Stimulated activated CD4-positive, alpha-beta T cell treated with anti-CD3 and anti-CD28 coated beads, Interleukin-15, amount 100 ng/mL, for 24 hours (primary cell): ENCODE measurements at regions not wholly inside any gene's neighbourhood (a gene's known extent, or its start where the extent isn't known, plus 50 kb on each side); places are given as distances from the start of the nearest gene placed in this dataset.
A peak's percentile ranks its signal among the peaks of the same experiment; 100 is the strongest.

ENCODE experiments used
- DNase-seq: peaks from one replicate; pipeline ENCODE4 v3.0.0-alpha.2; 2020

- no peak for DNase-seq
These were observed 389.1 kb upstream of the KIF2A start for GRCh38 chr5:61916621-61917620.

GRCh38 chr5:61918611-61919010 lies 387.4 kb upstream of the KIF2A start:
- no peak for DNase-seq

GRCh38 chr5:61919920-61920319 lies 386.1 kb upstream of the KIF2A start:
- DNase-seq, result no peak

- no peak for DNase-seq
These were observed 381.8 kb upstream of the KIF2A start for GRCh38 chr5:61924251-61924650.

- DNase-seq, result no peak
These were observed 379.1 kb upstream of the KIF2A start for GRCh38 chr5:61926911-61927310.

GRCh38 chr5:61931236-61931635 lies 374.8 kb upstream of the KIF2A start:
- no peak for DNase-seq

GRCh38 chr5:61933787-61934626 lies 372.0 kb upstream of the KIF2A start:
- peak; percentile 26 for DNase-seq

- no peak for DNase-seq
These were observed 364.4 kb upstream of the KIF2A start for GRCh38 chr5:61941637-61942036.

- DNase-seq, result no peak
These were observed 363.4 kb upstream of the KIF2A start for GRCh38 chr5:61942462-61943049.

GRCh38 chr5:61943713-61944112 lies 362.3 kb upstream of the KIF2A start:
- DNase-seq, result no peak

- no peak for DNase-seq
These were observed 357.9 kb upstream of the KIF2A start for GRCh38 chr5:61948151-61948550.

- DNase-seq, result no peak
These were observed 356.8 kb upstream of the KIF2A start for GRCh38 chr5:61949054-61949678.

- DNase-seq, result no peak
These were observed 356.1 kb upstream of the KIF2A start for GRCh38 chr5:61949679-61950435.

- no peak for DNase-seq
These were observed 354.7 kb upstream of the KIF2A start for GRCh38 chr5:61951295-61951694.

GRCh38 chr5:61953913-61954312 lies 352.1 kb upstream of the KIF2A start:
- DNase-seq, result no peak

- no peak for DNase-seq
These were observed 341.8 kb upstream of the KIF2A start for GRCh38 chr5:61964201-61964600.

GRCh38 chr5:61965069-61965468 lies 340.9 kb upstream of the KIF2A start:
- no peak for DNase-seq

- no peak for DNase-seq
These were observed 340.5 kb upstream of the KIF2A start for GRCh38 chr5:61965490-61965889.

- no peak for DNase-seq
These were observed 339.6 kb upstream of the KIF2A start for GRCh38 chr5:61966296-61966955.

- DNase-seq, result no peak
These were observed 339.0 kb upstream of the KIF2A start for GRCh38 chr5:61966997-61967396.

GRCh38 chr5:61967681-61968080 lies 338.3 kb upstream of the KIF2A start:
- no peak for DNase-seq

GRCh38 chr5:61969347-61969746 lies 336.7 kb upstream of the KIF2A start:
- DNase-seq, result no peak
